ENCODE measurements at regions not wholly inside any gene's neighbourhood (a gene's known extent, or its start where the extent isn't known, plus 50 kb on each side); places are given as distances from the start of the nearest gene placed in this dataset.
"Not testable (repeated sequence)": the region's sequence is repeated elsewhere in the genome, so short reads cannot be mapped to it uniquely, and the experiment has no call there.

DNA sequence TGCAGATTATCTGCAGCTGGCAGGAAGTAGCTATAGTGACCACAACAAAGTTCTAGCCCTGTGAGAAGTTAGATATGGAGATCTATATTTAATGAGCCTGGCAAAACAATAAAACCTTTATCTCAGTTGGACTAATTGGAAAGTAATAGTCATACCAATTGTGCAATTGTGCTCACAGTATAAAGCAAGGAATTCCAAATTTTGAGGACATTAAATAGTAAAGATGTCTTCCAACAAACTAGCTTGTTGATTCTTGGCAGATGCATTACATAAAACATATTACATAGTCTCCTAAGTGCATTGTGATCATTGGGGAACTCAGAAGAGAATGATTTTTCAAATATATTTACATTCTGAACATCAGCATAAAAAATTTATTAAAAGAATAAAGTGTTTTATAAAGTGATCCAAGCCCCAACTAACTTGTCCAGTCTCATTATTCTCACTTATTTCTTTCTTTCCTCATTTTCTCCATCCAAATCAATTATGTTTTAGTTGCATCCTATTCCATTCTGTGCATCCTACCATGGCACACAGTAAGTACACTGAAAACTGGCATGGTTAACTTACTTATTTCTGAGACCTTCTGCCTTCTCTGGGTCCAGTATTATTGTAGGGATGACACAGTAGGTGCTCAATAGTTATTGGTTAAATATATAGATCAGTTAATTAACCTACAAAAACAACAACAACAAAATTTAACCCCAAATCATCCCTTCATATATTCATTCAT is 977.2 kb upstream of the NUDT12 start:
- DNase-seq: no peak

DNA sequence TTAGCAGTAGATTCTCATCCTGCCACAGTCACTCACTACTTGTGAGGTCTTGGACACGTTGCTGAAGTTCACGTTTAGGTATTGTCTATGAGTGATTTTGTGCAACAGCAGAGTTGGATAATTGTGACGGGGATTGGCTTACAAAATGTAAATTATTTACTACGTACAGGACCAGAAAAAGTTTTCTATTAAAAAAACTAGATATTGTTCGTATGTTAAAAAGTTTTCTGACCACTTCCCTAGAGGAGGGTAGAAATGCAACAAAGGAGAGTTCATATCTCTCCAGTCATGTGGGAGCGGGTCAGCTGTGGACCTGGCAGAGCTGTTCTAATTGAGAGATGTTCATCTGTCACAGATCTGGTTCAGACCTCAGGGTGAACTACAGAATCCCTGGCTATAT is 976.1 kb upstream of the NUDT12 start:
- DNase-seq: no peak

DNA sequence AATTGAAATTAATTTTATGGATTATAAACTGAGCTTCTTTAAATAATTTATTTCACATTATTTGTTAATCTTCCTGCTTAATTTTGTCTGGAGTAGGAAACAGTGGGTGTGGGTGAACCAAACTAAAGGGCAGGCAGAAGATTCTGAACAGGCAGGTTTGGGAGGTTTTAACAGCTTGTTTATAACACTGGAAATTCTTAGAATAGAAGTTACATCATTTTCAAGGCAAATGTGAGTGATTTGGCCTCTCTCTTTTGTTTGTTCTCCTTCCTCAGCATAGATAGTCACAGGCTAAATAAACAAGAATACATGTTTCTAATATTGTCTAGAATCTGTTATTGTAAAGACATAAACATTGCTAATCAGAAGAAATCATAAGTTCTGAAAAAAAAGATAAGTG is 970.9 kb upstream of the NUDT12 start:
- DNase-seq: no peak

DNA sequence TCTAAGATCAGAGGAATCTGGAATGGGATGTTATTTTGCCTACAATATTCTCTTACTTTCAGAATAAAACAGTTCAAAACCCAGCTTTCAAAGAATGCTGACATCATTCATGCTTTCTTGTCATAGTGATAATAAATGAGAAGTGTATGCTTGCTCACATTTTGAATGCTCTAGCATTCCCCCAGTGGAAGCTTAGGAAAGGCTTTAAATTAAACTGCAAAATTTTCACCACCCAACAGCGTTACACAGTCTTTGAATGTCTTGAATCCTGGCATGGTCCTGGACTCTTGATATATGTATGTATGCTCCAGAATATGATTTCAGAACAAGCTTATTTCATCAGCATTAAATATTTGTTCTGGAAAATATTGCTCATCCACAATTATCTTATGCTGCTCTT is 964.3 kb upstream of the NUDT12 start:
- DNase-seq: no peak

DNA sequence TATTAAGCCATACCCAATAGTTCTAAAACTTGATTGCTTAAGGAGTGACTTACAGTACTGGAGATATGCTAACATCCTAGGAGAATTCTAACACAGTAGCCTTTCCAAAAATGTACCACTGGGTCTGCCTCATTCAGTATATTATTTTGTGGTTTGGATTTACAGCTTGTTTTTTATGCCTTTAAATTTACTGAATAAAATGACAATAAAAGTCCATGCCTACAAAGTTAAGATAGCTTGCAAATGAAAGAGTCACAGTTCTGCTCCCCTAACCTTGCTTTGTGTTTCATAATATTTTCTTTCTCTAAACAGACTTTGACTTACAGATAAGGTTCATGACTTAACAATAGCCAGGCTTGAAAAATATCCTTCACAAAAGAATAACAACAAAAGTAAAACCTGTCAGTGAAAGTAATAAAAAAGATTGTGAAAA is 951.1 kb upstream of the NUDT12 start:
- no peak for DNase-seq

DNA sequence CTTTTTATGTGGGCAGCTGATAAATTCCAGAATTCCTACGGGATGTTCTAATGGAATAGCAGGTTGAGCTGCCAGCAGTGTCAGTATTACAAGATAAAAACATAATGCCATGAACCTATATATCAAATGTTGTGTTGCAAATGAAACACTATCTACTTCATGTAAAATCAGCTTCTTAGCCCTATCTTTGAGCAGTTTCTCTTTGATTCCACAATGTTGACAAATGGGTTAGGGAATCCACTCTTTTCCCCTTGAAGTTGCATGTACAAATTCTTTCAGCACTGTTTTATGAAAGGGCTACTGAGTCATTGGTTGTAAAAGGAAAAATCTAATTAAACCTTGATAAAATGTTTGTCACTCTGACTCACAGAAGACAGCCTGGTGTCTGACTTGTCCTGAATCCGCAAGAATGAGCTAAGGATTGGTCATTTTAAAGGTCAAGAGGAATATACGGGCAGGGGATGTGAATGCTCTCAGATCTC is 950.6 kb upstream of the NUDT12 start:
- peak; percentile 62 for DNase-seq

DNA sequence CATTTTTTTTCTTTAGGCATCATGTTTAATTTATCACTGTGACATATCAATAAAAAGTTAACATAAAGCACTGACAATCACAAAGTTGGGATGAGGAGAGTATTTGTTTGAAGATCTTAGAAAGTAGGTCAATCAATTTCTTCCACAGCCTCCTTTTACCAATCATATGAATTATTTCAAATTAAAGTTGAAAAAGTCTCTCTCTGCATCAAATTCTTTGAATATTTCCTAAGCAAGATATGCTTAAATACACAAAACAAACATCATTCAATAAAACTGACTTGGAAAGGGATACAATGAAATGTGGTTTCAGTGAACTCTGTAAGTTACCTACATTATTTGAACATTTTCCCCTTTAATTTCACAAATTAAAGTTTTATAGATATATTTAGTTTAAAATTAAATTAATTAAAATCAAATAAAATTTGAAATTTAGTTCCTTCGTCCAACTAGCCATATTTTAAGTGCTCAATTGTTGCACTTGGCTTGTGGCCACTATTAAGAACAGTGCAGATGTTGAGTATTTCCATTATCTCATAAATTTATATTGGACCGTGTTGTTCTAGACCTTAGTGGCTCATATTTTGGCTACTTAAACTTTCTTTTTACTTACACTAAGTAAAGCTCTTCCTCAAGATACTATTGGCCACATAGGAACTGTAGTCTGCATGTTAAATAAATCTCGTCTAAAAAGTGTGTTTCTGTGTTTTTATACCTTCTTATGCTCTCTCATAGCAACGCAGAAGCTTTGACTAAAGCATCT is 949.7 kb upstream of the NUDT12 start:
- no peak for DNase-seq

DNA sequence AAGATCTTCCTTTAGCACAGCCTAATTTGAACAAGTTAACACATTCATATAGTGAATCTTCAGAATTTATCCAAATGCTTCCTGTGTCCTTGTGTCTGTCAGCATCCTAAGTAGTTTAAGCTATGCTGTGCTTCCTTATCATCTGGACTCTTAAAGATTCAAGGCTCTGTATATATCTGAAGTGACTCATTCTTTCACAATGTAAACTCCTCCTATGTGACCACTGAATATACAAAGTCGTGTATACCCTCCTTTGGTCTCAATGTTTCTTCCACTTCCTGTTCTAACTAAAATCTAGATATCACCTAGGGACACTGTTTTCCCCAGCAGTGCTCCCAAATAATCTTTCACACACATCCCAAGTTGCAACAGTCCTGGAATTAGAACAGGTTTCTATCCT is 935.7 kb upstream of the NUDT12 start:
- DNase-seq: peak; percentile 35

DNA sequence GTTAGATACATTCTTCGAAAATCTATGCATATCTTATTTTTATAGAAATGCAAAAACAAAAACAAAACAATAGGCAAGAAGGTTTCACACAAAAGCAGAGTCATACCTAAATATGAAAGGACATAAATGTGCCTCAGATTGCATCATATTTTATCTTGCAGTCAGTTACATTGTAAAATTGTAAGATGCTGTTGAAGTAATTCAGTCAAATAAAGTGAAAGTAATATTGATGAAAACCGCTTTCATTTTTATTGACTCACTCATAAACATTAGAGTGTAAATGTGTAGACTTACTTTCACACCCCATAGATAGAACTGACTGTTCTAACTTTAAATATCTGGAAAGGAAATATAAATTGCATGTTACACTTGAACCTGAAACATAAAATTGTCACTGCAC is 931.5 kb upstream of the NUDT12 start:
- DNase-seq: no peak

DNA sequence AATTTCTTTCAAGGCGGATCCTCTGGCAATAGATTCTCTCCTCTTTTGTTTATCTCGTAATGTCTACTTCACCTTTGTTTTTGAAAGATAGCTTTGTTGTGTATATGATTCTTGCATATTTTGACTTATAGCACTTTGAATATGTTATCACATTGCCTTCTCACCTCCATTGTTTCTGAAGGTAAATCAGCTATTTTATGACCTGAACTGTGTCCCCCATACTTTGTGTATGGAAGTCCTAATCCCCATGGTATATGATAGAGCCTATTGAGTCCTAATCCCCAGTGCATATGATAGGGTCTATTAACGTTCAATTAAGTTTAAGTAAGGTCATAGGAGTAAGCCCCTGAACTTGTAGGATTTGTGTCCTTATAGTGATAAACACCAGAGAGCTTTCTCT is 910.2 kb upstream of the NUDT12 start:
- DNase-seq: no peak

DNA sequence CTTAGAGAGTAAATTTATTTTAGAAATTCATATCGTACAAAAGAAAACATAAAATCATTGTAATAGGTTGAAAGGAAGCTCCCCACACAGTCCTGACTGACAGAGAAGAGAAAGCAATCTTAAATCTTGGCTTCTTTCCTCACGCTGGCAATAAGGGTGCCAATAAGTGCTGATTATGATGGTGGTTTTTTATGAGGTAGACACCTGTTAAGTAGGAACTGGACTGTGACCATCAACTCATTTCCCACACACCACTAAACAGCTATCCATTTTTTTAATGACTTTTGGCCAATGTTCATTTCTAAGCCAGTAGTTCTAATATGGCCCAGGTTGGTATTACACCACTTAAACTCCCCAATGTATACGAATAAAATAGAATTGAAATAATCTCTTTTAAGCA is 893.5 kb upstream of the NUDT12 start:
- DNase-seq: no peak

DNA sequence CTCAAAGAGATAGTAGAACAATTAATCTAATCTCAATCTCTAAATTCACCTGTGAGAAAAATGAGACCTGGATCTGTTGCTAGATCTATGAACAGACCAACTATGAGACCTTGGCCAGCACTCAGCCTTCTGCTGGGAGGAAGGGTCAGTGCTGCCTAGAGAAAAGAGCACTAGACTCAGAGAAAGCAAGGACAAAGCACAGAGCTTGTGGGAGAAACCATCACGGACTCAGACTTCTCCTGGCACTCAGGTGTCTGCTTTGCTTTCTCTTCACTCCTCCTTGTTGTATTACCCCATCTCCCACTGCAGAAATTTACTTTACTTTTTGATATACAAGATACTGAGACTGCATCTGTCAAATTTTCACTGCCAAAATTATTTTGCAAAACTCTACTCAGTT is 890.0 kb upstream of the NUDT12 start:
- DNase-seq: no peak

DNA sequence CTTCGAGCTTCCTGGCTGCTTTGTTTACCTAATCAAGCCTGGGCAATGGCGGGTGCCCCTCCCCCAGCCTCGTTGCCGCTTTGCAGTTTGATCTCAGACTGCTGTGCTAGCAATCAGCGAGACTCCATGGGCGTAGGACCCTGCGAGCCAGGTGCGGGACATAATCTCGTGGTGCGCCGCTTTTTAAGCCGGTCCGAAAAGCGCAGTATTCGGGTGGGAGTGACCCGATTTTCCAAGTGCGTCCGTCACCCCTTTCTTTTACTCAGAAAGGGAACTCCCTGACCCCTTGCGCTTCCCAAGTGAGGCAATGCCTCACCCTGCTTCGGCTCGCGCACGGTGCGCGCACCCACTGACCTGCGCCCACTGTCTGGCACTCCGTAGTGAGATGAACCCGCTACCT is 889.3 kb upstream of the NUDT12 start:
- not testable (repeated sequence) for DNase-seq

DNA sequence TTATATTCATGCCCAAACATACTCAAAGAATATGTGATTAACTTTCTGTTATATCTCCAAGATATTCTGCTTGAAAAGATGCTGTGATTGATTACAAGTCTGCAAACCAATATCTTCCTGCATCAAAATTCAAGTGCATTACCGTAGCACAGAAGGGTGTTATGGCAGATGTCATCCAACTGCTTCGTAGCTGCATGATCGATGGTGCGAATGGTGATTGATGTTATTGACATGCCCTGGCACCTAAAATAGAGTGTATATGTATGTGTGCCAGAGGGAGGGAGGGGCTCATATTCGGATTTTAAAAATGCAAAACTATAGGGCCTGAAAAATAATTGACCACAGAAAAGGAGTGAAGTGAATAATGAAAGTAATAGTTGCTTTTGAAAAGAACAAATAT is 882.1 kb upstream of the NUDT12 start:
- no peak for DNase-seq

DNA sequence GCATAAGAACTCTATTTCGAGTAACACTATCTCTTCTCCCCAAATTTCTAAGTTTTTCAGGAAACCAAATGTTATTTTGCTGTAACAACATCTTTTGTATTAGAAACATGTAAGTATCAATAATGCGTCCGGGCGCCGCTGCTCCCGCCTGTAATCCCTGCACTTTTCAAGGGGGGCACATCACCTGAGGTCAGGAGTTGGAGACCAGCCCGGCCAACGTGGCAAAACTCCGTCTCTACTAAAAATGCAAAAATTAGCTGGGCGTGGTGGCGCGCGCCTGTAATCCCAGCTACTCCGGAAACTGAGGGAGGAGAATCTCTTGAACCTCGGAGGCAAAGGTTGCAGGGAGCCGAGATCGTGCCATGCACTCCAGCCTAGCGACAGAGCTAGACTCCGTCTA is 881.1 kb upstream of the NUDT12 start:
- no peak for DNase-seq

DNA sequence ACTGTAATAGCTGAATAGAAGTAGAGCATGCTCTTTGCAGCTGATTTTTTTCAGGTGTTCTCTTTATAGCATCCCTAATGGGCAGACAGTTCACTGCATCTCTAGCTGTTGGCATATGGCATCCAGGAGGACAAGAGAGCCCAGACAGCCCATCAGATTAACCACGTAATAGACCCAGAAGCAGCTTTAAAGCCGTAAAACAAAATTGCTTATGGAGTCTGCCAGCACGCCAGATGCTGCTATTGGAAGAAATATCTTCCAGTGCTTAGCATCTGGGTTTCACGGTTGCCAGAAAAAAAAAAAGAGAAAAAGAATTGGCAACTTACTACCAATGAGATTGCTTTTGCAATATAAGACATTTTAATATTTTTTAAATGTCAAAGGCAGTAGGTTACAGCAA is 869.4 kb upstream of the NUDT12 start:
- no peak for DNase-seq

DNA sequence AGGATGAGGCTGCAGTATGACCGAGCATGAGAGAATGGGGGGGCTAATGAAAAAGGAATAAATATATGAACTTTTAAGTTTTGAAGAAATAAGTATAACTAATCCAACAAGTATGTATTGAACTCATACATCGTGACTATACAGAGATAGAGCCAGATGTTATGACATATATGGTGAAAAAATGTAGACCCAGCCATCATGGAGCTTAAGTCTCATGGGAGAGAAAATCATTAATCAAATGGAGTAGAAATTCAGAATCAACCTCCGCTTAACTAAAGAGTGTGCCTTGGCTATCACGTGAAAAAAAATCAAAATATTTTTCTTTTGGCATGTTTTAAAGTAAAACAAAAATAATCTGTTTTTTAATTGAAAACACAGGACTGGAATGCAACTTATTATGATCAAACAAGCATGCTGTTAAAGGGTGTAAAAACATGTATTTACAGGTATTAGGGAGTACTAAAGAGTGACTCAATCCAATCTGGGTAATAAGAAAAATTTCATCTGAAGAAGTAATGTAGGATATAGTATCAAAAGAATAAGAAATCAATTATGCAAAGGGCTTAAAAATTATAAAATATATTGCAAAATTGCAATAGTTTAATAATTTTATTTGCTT is 868.5 kb upstream of the NUDT12 start:
- peak; percentile 73 for DNase-seq

DNA sequence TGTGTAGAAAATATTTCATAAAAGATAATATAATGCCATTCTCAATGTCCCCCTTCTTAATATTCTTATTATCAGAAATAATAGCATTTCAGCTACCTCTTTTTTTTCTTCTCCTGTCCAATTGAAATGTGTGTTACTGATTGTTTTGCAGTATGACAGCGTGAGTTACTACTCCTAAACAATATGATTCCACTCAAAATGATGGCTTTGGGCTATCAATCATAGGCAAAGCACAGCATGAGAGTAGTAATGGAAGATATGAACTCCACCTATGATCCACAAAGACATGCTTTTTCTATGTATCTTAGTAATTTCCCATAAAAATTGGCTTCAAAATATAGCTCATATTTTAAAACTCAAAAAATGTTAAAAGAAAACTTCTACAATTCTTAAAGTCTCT is 867.3 kb upstream of the NUDT12 start:
- no peak for DNase-seq

DNA sequence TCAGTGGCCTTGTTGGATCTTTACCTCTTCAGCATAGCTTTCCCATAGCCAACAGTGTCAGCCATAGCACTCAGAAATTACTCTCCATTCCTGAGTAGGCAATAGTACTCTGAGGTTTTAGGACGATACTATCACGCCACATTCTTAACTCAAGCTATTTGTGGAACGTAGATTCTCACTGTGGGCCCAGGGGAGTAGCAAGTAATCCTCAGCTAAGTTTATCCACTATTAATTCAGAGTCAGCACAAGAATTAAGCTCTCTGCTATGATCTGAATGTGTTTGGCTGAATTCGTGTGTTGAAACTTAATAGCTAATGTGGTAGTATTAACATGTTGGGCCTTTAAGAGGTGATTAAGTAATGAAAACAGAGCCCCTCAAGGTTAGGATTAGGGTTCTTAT is 858.8 kb upstream of the NUDT12 start:
- peak; percentile 40 for DNase-seq

DNA sequence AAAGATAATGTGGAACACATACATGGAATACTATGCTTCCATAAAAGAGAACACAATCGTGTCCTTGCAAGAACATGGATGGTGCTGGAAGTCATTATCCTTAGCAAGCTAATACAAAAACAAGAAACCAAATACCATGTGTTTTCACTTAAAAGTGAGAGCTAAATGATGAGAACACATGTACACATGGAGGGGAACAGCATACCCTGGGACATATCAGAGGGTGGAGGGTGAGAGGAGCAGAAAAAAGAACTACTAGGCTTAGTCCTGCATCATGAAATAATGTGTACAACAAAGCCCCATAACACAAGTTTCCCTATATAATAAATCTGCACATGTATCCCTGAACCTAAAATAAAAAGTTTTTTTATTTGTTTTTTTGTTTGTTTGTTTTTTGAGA is 855.5 kb upstream of the NUDT12 start:
- DNase-seq: no peak

DNA sequence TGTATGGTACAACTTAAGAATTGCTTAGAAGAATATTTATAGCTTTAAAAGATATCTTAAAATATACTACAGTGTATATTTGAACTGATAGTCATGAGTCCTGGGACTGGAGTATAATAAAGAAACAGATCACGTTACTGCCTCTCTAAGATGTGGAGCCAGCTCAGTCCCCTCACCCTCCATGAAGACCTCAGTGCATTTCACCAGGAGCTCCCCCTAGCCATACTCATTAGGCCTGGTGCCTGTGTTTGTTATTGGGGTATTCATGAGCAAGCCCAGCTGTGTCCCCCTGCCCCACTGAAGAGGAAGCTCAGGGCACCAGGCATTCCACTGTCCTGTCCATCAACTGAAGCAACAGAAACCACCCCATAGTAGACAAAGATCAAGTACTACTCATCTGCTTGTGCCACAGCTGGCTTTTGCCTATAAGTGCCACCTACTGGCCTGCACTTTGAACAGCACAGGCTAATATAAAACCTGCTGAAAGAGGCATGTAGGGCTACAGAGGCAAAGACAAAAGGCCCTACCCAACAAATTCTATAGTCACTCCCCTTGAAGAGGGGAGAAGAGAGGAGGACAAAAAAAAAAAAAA is 850.2 kb upstream of the NUDT12 start:
- DNase-seq: peak; percentile 48

DNA sequence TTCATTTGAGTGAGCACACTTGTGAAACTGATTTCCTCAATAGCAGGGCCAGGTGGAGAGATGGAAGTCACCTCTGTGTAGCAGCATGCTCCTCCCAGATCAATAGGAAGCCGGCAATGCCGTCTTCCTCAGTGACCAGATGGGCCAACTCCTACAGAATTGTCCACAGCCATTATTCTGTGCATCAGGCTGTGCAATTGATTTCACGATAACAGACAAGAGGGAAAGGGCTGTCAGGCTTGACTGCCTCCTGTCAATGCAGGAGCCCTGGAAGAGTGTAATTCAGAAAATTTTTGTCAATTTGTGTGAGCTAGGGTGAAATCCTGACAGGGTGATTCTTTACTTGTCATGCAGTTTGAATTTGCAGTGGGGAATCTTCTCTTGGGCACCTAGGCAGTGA is 838.4 kb upstream of the NUDT12 start:
- no peak for DNase-seq

DNA sequence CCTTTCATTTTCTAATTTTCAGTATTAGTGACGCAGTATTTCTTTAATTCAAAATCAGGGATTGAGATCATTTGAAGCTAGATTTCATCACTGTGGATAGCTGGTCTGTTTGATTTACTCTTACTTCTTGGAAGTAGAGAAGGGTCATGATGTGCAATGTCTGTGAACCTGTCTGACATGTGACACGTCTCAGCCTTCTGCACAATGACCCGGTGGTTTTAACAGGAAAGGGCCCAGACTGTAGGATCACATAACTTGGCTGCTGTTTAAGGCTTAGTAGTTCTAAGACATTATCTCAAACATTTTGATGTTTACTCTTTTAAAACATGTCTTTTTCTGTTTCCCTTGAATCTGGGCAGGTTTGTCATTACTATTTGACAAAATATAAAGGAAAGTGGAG is 823.3 kb upstream of the NUDT12 start:
- DNase-seq: no peak

Data from fibroblast of skin of back (primary cell).